ENCODE measurements at regions not wholly inside any gene's neighbourhood (a gene's known extent, or its start where the extent isn't known, plus 50 kb on each side); places are given as distances from the start of the nearest gene placed in this dataset.

DNA sequence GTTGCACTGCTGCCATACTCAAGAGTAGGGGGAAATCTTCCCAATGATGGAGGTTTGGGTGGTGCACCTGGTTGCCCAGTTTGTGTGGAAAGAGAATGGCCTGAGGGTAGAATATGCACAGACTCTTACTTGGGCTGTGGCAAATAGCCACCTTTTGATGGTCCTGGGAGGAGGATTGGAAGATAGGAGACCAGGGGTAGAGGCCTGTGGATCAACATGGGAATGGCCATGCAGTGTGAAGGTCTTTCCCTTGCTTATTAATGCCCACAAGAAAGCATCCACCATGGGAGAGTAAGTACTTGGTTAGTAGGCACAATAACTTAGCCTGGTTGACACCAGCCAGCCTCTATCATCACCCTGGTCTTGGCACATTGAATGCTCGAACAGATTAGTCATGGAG, 156.8 kb upstream of the LEF1 start:
- no peak overlapping the region for H3K4me3 ChIP-seq (replicated peaks; ENCODE audit: low read depth, low read length)
- no peak for DNase-seq (ENCODE audit: low read depth)
- TF ChIP-seq CTCF (IDR thresholded peaks at IDR 0.05; ENCODE audit: low read length, missing control alignments): no peak

- no peak for DNase-seq (ENCODE audit: low read depth)
- H3K4me3 ChIP-seq (replicated peaks; ENCODE audit: low read depth, low read length): no peak overlapping the region
- no peak for TF ChIP-seq CTCF (IDR thresholded peaks at IDR 0.05; ENCODE audit: low read length, missing control alignments)
These were observed 155.7 kb upstream of the LEF1 start for GRCh38 chr4:108324450-108324849.

GRCh38 chr4:108322497-108322896, 153.8 kb upstream of the LEF1 start:
- DNase-seq (ENCODE audit: low read depth): no peak
- TF ChIP-seq CTCF (IDR thresholded peaks at IDR 0.05; ENCODE audit: low read length, missing control alignments): no peak
- no peak overlapping the region for H3K4me3 ChIP-seq (replicated peaks; ENCODE audit: low read depth, low read length)

- no peak overlapping the region for H3K4me3 ChIP-seq (replicated peaks; ENCODE audit: low read depth, low read length)
- TF ChIP-seq CTCF (IDR thresholded peaks at IDR 0.05; ENCODE audit: low read length, missing control alignments): no peak
- DNase-seq (ENCODE audit: low read depth): no peak
These were observed 151.3 kb upstream of the LEF1 start for GRCh38 chr4:108320061-108320460.

DNA sequence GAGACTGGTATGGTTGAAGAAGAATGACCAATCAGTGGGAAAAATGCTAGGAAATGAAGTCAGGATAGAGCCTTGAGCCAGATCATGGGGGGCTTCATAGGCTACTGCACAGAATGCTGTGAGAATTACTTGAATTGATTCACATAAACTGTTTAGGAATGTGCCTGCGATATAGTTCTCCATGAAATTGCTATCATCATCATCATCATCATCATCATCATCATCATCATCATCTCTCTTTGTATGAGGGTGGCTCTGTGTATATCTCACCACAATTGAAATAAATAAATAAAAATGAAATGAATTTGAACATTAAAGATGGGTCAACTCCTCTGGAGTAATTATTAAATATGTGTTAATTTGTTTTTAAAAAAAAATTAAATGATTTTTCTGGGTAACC, 148.6 kb upstream of the LEF1 start:
- TF ChIP-seq CTCF (IDR thresholded peaks at IDR 0.05; ENCODE audit: low read length, missing control alignments): no peak
- H3K4me3 ChIP-seq (replicated peaks; ENCODE audit: low read depth, low read length): no peak overlapping the region
- DNase-seq (ENCODE audit: low read depth): no peak

GRCh38 chr4:108315694-108316093, 147.0 kb upstream of the LEF1 start:
- H3K4me3 ChIP-seq (replicated peaks; ENCODE audit: low read depth, low read length): no peak overlapping the region
- DNase-seq (ENCODE audit: low read depth): no peak
- no peak for TF ChIP-seq CTCF (IDR thresholded peaks at IDR 0.05; ENCODE audit: low read length, missing control alignments)

GRCh38 chr4:108314900-108315589, 146.3 kb upstream of the LEF1 start:
- DNase-seq (ENCODE audit: low read depth): no peak
- H3K4me3 ChIP-seq (replicated peaks; ENCODE audit: low read depth, low read length): no peak overlapping the region
- TF ChIP-seq CTCF (IDR thresholded peaks at IDR 0.05; ENCODE audit: low read length, missing control alignments): no peak
